Left ventricle myocardium inferior (tissue), 1 donor: ENCODE measurements at regions not wholly inside any gene's neighbourhood (a gene's known extent, or its start where the extent isn't known, plus 50 kb on each side); places are given as distances from the start of the nearest gene placed in this dataset.
"Not testable (repeated sequence)": the region's sequence is repeated elsewhere in the genome, so short reads cannot be mapped to it uniquely, and the experiment has no call there.

Experiments
- DNase-seq: peaks from one replicate; pipeline ENCODE4 v3.0.0-alpha.2; 2020
- H3K27ac ChIP-seq: fragments of 200-600 bp; replicated peaks from 2 replicates; pipeline ENCODE4 v1.8.0; 2021
- H3K27me3 ChIP-seq: fragments of 200-600 bp; 2 replicates; pipeline ENCODE4 v1.8.0; 2021; ENCODE audit warnings: low read depth
- H3K36me3 ChIP-seq: fragments of 200-600 bp; 2 replicates; pipeline ENCODE4 v1.8.0; 2021
- H3K4me1 ChIP-seq: fragments of 200-600 bp; 2 replicates; pipeline ENCODE4 v1.8.0; 2021
- H3K4me3 ChIP-seq: fragments of 200-600 bp; 2 replicates; pipeline ENCODE4 v1.8.0; 2021; ENCODE audit warnings: mild to moderate bottlenecking, moderate library complexity
- H3K9me3 ChIP-seq: fragments of 200-600 bp; replicated peaks from 2 replicates; pipeline ENCODE4 v1.8.0; 2021
- CTCF ChIP-seq: fragments of 200-600 bp; IDR thresholded peaks from 2 replicates; pipeline ENCODE4 v1.8.0; 2021; ENCODE audit warnings: antibody characterized with exemption, mild to moderate bottlenecking, borderline replicate concordance
- intact Hi-C: fragments of 100-400 bp; cut with micrococcal nuclease; formaldehyde crosslinking; loops from one replicate; pipeline ENCODE4 v1.11.0; 2022
- donor health status: DM: no; HTN: yes; CAD: no; lungs with severe emphysema.

DNA sequence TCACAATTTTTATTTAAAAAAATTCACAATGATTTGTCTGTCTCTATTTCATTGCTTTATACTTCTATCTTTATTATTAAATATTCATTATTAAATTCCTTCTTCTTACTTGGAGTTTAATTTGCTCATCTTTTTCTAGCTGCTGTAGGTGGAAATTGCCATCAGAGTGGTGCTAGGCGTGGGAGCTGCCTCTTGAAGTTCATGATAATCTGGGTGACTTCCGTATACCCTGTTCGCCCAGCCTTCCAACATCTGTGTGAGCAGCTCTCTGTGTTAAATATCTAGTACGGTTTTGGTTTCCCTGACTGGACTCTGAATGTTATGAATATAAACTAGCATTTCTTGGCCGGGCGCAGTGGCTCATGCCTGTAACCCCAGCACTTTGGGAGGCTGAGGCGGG lies 84.0 kb upstream of the RPH3AL start:
- intact Hi-C loops: no loop called here
- H3K4me3 ChIP-seq: no peak overlapping the region
- no peaks in the 10 kb centered on the region for H3K36me3 ChIP-seq
- TF ChIP-seq CTCF: no peak
- DNase-seq: no peak
- no peaks in the 10 kb centered on the region for H3K4me1 ChIP-seq
- no peak overlapping the region for H3K27ac ChIP-seq
- H3K9me3 ChIP-seq: peaks cover 6% of the 10 kb centered on the region
- H3K27me3 ChIP-seq: no peaks in the 10 kb centered on the region

DNA sequence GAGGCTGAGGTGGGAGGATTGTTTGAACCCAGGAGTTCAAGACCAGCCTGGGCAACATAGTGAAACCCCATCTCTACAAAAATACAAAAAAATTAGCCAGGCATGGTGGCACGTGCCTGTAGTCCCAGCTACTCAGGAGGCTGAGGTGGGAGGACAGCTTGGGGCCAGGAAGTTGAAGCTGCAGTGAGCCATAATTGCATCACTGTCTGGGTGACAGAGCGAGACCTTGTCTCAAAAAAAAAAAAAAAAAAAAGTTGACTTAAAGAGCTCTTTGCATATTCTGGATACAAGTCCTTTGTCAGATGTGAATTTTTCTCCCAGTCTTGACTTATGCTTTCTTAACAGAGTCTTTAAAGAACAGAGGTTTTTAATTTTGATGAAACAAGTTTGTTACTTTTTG lies 79.9 kb upstream of the RPH3AL start:
- DNase-seq, H3K4me3 ChIP-seq, H3K27me3 ChIP-seq, intact Hi-C loops, H3K27ac ChIP-seq, H3K36me3 ChIP-seq, H3K4me1 ChIP-seq: not testable (repeated sequence)
- H3K9me3 ChIP-seq: peaks cover 22% of the 10 kb centered on the region

DNA sequence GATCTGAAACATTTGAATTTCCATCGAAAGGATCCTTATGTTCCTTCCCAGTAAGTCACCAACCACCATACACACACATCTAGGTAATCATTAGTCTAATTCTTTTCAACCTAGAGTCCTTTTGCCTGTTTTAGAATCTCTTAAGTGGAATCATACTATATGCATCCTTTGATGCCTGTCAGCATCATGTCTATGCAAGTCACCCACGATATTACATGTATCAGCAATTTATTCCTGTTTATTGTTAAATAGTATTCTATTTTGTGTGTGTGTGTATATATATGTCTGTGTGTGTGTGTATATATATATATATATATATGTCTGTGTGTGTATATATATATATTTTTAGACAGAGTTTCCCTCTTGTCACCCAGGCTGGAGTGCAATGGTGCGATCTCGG lies 78.9 kb upstream of the RPH3AL start:
- H3K27me3 ChIP-seq: no peaks in the 10 kb centered on the region
- H3K4me3 ChIP-seq: no peak overlapping the region
- TF ChIP-seq CTCF: no peak
- peaks cover 18% of the 10 kb centered on the region for H3K9me3 ChIP-seq
- H3K27ac ChIP-seq: no peak overlapping the region
- no peaks in the 10 kb centered on the region for H3K4me1 ChIP-seq
- no peak for DNase-seq
- no peaks in the 10 kb centered on the region for H3K36me3 ChIP-seq
- intact Hi-C loops: no loop called here

DNA sequence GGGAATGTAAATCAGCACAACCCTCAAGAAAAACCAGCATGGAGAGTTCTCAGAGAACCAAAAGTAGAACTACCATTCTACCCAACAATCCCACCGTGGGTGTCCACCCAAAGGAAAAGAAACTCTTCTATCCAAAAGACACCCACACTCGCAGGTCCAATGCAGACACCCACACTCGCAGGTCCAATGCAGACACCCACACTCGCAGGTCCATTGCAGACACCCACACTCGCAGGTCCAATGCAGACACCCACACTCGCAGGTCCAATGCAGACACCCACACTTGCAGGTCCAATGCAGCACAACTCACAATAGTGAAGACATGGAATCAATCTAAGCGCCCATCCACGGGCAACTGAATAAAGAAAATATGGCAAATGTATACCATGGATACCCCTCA lies 77.0 kb upstream of the RPH3AL start:
- Histone ChIP-seq H3K27ac (no peak overlapping the region), H3K27me3 (peaks cover 1% of the 10 kb centered on the region), H3K4me1 (no peaks in the 10 kb centered on the region), H3K4me3 (no peak overlapping the region), H3K9me3 (peaks cover 18% of the 10 kb centered on the region), H3K36me3 (no peaks in the 10 kb centered on the region)
- TF ChIP-seq CTCF: no peak
- intact Hi-C loops: no loop called here
- DNase-seq: no peak

GRCh38 chr17:428414-428813 lies 75.8 kb upstream of the RPH3AL start:
- DNase-seq: no peak
- Histone ChIP-seq H3K36me3 (no peaks in the 10 kb centered on the region), H3K27ac (no peak overlapping the region), H3K4me1 (no peaks in the 10 kb centered on the region), H3K4me3 (no peak overlapping the region), H3K27me3 (peaks cover 7% of the 10 kb centered on the region), H3K9me3 (peaks cover 18% of the 10 kb centered on the region)
- no peak for TF ChIP-seq CTCF
- intact Hi-C loops: no loop called here

- Histone ChIP-seq H3K27me3 (peaks cover 7% of the 10 kb centered on the region), H3K4me1 (no peaks in the 10 kb centered on the region), H3K9me3 (peaks cover 18% of the 10 kb centered on the region), H3K27ac (no peak overlapping the region), H3K4me3 (no peak overlapping the region), H3K36me3 (no peaks in the 10 kb centered on the region)
- intact Hi-C loops: no loop called here
- TF ChIP-seq CTCF: no peak
- DNase-seq: no peak
These were observed 75.3 kb upstream of the RPH3AL start for GRCh38 chr17:427891-428290.
